GM13977 (cell line): ENCODE measurements at regions not wholly inside any gene's neighbourhood (a gene's known extent, or its start where the extent isn't known, plus 50 kb on each side); places are given as distances from the start of the nearest gene placed in this dataset.

Source experiments
- DNase-seq: peaks from one replicate; pipeline ENCODE4 v3.0.0; 2012; ENCODE audit warnings: low spot score
- CTCF ChIP-seq: IDR thresholded peaks from 2 replicates; pipeline ENCODE4 v1.5.1; 2012; ENCODE audit warnings: mild to moderate bottlenecking, control low read depth; ENCODE audit not compliant: insufficient read depth; ENCODE audit errors: extremely low read depth, missing control alignments
- in situ Hi-C: fragments of 300-500 bp; cut with MboI; formaldehyde crosslinking; loops from one replicate; pipeline ENCODE4 v1.12.0; 2022; ENCODE audit warnings: low sequenced_read_pairs, low pct_unique_long_range_greater_than_20kb, mixed read lengths, inconsistent platforms; ENCODE audit not compliant: unreplicated experiment

GRCh38 chr4:71288875-71289274 is 49.9 kb upstream of the SLC4A4 start:
- in situ Hi-C loops: no loop called here
- DNase-seq: no peak
- TF ChIP-seq CTCF: no peak
